Erythroblast (primary cell): ENCODE measurements at regions not wholly inside any gene's neighbourhood (a gene's known extent, or its start where the extent isn't known, plus 50 kb on each side); places are given as distances from the start of the nearest gene placed in this dataset.

Experiments
- DNase-seq, 2 experiments: peaks; one replicate each; lab custom pipeline; 2025; lab: John Stamatoyannopoulos, UW
- GATA1 ChIP-seq: IDR thresholded peaks from 2 replicates; pipeline ENCODE4 v1.6.1; 2011; ENCODE audit warnings: low read depth, mild to moderate bottlenecking, control low read depth, low read length, moderate library complexity
- POLR2A ChIP-seq: IDR thresholded peaks from 2 replicates; pipeline ENCODE4 v1.6.1; 2011; ENCODE audit warnings: mild to moderate bottlenecking, low read length

- no peak for TF ChIP-seq GATA1
- DNase-seq, result no peak
Observed at GRCh38 chr6:169841251-169841650, 89.8 kb downstream of the ERMARD start.

GRCh38 chr6:169839898-169840631 is 88.6 kb downstream of the ERMARD start:
- no peak for DNase-seq
- TF ChIP-seq GATA1 (no peak), POLR2A (no peak)

DNA sequence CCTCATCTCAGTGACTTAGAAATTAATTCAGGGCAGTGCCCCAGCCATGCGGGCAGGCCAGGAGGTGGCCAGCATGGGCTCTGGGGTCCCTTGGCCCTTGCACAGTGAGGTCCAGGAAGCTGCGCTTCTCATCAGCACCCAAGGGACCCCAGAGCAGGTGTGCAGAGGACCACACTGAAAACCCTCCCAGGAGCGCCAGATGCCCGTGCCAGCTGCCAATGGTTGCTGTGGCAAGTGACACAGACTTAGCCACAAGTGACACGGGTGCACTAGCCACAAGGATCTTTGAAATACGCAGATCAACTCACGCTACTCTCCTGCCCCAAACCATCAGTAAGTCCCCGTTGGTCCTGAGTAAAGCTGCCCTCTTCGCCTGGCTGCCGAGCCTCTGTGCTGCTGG is 88.1 kb downstream of the ERMARD start:
- DNase-seq, result no peak

DNA sequence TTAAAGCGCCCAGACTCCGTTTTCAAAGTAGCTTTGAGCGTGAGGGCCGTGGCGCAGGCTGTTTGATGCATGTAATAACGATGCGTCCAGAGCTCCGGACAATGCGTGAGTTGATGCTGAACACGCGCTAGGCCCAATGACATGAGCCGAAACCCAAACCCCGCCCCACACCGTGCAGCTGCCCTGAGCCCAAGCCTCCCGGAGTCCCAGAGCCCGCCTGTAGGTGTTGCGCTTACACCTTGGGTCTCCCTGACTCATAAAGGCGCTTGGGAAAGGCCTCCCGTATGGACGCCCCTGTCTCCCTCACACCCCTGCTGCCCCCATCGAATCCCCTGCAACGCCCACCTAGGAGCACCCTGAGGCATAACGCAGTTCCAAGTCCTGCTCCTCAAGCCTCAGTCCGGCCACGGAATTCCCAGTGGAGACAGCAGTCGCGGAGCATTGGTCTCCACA is 87.6 kb downstream of the ERMARD start:
- TF ChIP-seq GATA1, result no peak
- TF ChIP-seq POLR2A, result no peak
- no peak for DNase-seq

More for the DNA sequence above, 88.1 kb downstream of the ERMARD start:
- no peak for TF ChIP-seq GATA1
- TF ChIP-seq POLR2A, result no peak

DNA sequence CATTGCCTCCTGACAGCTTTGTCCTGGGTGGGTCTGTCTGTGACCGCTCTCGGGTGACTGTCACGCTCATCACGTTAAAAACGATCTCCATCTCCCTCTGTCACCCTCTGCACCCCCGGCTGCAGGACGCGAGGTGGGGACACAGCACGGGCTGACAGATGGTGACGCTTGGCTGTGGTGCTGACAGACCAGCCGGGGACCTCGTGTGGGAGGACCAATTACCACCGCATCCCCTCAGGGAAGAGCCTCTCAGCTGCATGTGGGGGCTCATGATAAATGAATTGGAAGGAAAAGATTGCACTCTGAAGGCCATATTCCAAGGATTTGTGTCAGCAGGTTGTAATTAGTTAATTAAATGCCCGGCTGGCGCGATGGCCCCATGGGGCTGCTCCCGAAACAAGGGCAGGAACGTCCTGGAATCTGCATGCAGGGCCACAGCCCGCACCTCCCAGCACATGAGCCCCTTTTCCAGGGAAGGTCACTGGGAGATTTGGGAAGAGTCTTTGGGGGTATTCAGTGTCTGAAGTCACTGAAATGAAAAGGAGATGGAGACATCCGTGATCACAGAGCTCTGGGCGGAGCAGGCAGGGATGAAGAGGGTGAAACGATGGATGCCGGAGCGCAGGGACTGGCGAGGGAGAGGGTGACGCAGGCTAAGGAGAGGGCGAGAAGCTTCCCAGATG is 87.1 kb downstream of the ERMARD start:
- DNase-seq, result no peak
- TF ChIP-seq GATA1 (no peak), POLR2A (no peak)

- DNase-seq, result no peak
- no peak for TF ChIP-seq POLR2A
- no peak for TF ChIP-seq GATA1
Observed at GRCh38 chr6:169837529-169838250, 86.3 kb downstream of the ERMARD start.

DNA sequence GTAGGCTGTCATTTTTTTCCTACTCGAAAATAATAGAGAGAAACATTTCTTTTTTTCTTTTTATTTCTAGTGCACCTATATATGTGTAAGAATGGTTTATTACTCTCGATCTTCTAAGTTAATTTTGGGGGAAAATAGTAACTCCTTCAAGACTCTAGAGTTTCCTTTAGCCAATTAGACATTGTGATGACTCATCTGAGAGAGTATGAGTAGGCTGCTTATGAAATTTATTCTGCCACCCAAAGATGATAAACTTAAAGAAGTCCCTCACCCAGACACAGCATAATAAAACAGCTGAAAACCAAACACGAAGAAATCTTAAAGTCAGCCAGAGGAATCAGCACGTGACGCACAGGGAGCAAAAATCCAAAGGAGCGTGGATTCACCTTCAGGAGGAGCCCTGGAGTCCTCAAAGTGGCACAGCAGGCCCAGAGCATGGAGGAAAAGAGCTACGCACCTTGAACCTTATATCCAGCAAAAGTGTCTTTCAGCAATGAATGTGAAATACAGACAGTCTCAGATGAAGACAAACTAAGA is 81.9 kb downstream of the ERMARD start:
- no peak for DNase-seq
- TF ChIP-seq GATA1, result no peak
- TF ChIP-seq POLR2A, result no peak

GRCh38 chr6:169832247-169832948 is 81.0 kb downstream of the ERMARD start:
- TF ChIP-seq GATA1, result no peak
- no peak for TF ChIP-seq POLR2A
- no peak for DNase-seq

- no peak for TF ChIP-seq POLR2A
- TF ChIP-seq GATA1, result no peak
- peak; percentile 52 to 72 for DNase-seq
Observed at GRCh38 chr6:169831450-169832246, 80.2 kb downstream of the ERMARD start.
